Fibroblast of the aortic adventitia (primary cell): ENCODE measurements at regions not wholly inside any gene's neighbourhood (a gene's known extent, or its start where the extent isn't known, plus 50 kb on each side); places are given as distances from the start of the nearest gene placed in this dataset.

Experiments used
- DNase-seq: peaks from one replicate; pipeline ENCODE4 v3.0.0-alpha.2; 2010; ENCODE audit warnings: low read depth
- H3K4me3 ChIP-seq: 2 replicates; pipeline ENCODE4 v1.5.1; 2011; ENCODE audit warnings: low read depth, mild to moderate bottlenecking, control low read depth, low read length, moderate library complexity
- TF ChIP-seq, protein P1 (sequence below): IDR thresholded peaks from 2 replicates; pipeline ENCODE4 v1.5.1; 2011; ENCODE audit warnings: mild to moderate bottlenecking, low read length, control low read depth, inconsistent platforms; ENCODE audit not compliant: insufficient read depth

DNA sequence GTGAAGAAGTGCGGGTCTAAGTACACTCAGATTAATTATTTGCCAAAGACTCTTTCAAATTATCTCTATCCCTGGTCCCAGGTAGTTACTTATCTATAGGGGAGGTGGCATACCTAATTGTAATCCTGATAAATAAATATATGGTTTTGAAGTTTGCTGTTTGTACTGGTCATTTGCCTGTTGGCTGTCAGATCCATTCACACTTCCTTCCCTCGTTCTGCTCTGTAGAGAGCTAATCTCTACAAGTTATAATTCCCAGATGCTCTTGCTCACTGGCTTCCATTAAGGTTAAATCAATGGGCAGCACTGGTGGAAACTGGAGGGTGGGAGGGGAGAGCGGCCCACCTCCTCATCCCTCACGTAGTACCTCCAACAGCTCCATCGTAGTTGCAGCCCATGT is 447.1 kb downstream of the TXNL1 start:
- DNase-seq: no peak
- H3K4me3 ChIP-seq: no peak overlapping the region
- TF ChIP-seq, protein P1, sequence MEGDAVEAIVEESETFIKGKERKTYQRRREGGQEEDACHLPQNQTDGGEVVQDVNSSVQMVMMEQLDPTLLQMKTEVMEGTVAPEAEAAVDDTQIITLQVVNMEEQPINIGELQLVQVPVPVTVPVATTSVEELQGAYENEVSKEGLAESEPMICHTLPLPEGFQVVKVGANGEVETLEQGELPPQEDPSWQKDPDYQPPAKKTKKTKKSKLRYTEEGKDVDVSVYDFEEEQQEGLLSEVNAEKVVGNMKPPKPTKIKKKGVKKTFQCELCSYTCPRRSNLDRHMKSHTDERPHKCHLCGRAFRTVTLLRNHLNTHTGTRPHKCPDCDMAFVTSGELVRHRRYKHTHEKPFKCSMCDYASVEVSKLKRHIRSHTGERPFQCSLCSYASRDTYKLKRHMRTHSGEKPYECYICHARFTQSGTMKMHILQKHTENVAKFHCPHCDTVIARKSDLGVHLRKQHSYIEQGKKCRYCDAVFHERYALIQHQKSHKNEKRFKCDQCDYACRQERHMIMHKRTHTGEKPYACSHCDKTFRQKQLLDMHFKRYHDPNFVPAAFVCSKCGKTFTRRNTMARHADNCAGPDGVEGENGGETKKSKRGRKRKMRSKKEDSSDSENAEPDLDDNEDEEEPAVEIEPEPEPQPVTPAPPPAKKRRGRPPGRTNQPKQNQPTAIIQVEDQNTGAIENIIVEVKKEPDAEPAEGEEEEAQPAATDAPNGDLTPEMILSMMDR: no peak

DNA sequence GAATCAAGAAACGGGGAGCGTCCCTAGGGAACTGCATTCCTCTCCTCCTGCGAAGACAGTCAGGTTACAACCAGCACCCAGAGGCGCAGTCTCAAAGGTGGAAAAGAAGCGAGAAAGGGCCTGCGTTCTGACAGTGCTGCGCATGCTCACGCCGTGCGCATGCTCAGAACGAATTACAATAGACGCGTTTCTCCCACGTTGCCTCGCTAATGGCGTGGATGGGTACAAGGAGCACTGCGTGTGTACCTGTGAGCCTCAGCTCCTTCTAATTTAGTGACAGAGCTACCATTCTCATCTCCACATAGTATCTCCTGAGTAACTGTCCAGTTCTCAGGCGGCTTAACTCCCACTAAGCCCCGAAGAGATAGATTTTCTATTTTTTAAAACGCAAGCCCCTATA is 448.8 kb downstream of the TXNL1 start:
- H3K4me3 ChIP-seq: no peak overlapping the region
- no peak for DNase-seq
- TF ChIP-seq, protein P1: no peak

DNA sequence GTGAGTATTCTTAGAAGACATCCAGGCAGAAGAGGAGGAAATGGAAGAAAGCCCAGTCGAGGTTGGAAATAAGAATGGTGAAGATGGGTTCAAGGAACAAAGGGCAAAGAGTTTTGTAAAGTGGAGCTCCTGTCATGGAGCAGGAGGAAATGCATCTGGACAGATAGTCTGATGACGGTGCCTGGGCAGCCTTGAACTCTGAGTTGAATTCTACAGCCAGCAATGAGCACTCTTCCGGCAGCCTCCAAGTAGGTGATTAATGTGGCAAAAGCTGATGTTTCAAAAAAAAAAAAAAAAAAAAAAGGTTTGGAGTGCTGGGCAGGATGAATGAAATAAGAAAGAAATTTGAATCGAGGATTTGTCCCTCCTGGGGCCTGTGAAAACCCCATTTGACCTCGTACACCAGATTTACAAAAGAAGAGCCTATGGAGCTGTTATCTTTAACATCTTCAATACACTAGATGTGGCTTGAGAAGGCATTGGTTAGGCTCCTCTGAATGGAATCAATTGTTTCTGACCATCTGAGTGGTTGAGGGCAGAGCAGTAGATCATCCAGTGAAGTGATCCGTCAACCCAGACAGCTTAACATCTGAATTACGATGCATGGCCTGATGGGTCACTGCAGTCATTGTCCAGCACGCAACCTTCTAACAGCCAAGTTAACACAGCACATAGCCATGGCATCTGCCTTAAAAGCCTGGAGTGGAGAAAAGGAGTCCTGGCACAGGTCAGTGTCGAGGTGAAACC is 449.7 kb downstream of the TXNL1 start:
- no peak for DNase-seq
- TF ChIP-seq, protein P1: no peak
- H3K4me3 ChIP-seq: no peak overlapping the region

DNA sequence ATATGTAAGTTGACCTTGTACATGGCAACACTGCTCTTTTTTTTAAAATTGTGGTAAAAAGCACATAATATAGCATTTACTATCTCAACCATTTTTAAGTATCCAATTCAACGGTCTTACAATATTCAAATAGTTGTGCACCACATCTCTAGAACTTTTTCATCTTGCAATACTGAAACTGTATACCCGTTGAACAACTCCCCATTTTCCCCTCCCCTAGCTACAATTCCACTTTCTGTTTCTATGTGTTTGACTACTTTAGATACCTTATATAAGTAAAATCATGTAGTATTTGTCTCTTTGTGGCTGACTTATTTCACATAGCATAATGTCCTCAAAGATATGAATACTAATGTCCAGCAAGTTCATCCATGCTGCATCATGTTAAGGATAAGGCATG is 452.1 kb downstream of the TXNL1 start:
- DNase-seq: no peak
- TF ChIP-seq, protein P1: no peak

DNA sequence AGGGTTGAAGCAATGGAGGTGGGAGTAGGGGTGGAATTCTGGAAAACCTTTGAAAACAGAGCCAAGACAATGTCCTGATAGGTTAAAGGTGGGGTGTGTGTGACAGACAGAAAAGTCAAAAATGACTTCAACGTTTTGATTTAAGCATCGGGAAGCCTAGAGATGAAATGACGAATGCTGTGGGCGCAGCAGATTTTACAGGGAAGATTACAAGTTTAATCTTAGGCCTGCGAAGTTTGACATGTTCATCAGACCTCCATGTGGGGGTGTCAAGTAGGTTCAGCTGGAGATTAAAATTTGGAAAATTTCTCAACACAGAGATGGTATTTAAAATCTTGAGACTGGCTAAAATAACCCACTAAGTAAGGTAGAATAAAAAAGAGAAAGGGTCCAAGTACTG is 453.3 kb downstream of the TXNL1 start:
- TF ChIP-seq, protein P1: no peak
- no peak for DNase-seq
- H3K4me3 ChIP-seq: no peak overlapping the region

More for the DNA sequence above, 452.1 kb downstream of the TXNL1 start:
- H3K4me3 ChIP-seq: no peak overlapping the region

DNA sequence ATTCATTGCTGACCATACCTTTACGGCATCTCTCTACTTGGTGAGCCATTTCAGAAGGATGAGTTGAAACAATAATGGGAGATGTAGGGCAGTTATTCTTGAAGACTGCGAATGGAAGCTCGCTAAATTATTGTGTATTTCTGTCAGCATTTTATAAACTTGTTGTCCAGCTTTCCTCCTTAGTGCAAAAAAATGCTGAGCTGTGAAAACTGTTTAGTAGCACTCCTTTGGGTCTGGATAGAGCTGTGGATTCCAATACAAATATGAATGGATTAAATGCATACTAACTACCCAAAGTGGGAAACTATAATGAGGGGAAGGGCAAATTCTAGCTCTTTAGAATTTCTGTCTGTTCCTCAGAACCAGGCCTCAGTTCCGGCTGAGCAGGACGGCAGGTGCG is 461.6 kb downstream of the TXNL1 start:
- TF ChIP-seq, protein P1: no peak
- no peak overlapping the region for H3K4me3 ChIP-seq
- no peak for DNase-seq
